ENCODE measurements at regions not wholly inside any gene's neighbourhood (a gene's known extent, or its start where the extent isn't known, plus 50 kb on each side); places are given as distances from the start of the nearest gene placed in this dataset.
A peak's percentile ranks its signal among the peaks of the same experiment; 100 is the strongest.

GRCh38 chr14:52380294-52380693 is 66.2 kb downstream of the PTGER2 start:
- DNase-seq (ENCODE audit: low spot score) (no peak), ATAC-seq (ENCODE audit: low FRiP score) (peak; percentile 28)
- TF ChIP-seq CTCF (IDR thresholded peaks at IDR 0.05), result no peak

All from omental fat pad (tissue), 3 donors.